SJCRH30 (cell line): ENCODE measurements at regions not wholly inside any gene's neighbourhood (a gene's known extent, or its start where the extent isn't known, plus 50 kb on each side); places are given as distances from the start of the nearest gene placed in this dataset.
"Not testable (repeated sequence)": the region's sequence is repeated elsewhere in the genome, so short reads cannot be mapped to it uniquely, and the experiment has no call there.

Experiments
- DNase-seq, 2 experiments: peaks; one replicate each; pipeline ENCODE4 v3.0.0-alpha.2; 2015 to 2020
- H3K27ac ChIP-seq: fragments of 250-450 bp; sonication (Bioruptor Pico); 2 replicates; pipeline ENCODE4 v1.5.1; 2020; ENCODE audit warnings: mild to moderate bottlenecking, moderate library complexity
- H3K27me3 ChIP-seq: fragments of 250-450 bp; sonication (Bioruptor Pico); 2 replicates; pipeline ENCODE4 v1.5.1; 2020; ENCODE audit warnings: mild to moderate bottlenecking, moderate library complexity
- H3K36me3 ChIP-seq: fragments of 250-450 bp; sonication (Bioruptor Pico); 2 replicates; pipeline ENCODE4 v1.5.1; 2020; ENCODE audit warnings: mild to moderate bottlenecking, moderate library complexity
- H3K4me1 ChIP-seq: fragments of 250-450 bp; sonication (Bioruptor Pico); 2 replicates; pipeline ENCODE4 v1.5.1; 2020; ENCODE audit warnings: mild to moderate bottlenecking, moderate library complexity
- H3K4me3 ChIP-seq: fragments of 250-450 bp; sonication (Bioruptor Pico); 2 replicates; pipeline ENCODE4 v1.5.1; 2020; ENCODE audit warnings: mild to moderate bottlenecking, moderate library complexity
- H3K9me3 ChIP-seq: fragments of 250-450 bp; sonication (Bioruptor Pico); replicated peaks from 2 replicates; pipeline ENCODE4 v1.5.1; 2020; ENCODE audit warnings: mild to moderate bottlenecking, moderate library complexity

GRCh38 chr18:7178568-7178967 lies 52.3 kb upstream of the LRRC30 start:
- H3K4me3 ChIP-seq, H3K9me3 ChIP-seq, H3K27ac ChIP-seq, H3K27me3 ChIP-seq, DNase-seq, H3K36me3 ChIP-seq, H3K4me1 ChIP-seq: not testable (repeated sequence)

- Histone ChIP-seq H3K4me1 (no peaks in the 10 kb centered on the region), H3K36me3 (no peaks in the 10 kb centered on the region), H3K9me3 (no peaks in the 10 kb centered on the region), H3K27me3 (no peaks in the 10 kb centered on the region), H3K27ac (no peak overlapping the region), H3K4me3 (no peak overlapping the region)
- DNase-seq = peak; percentile 34 to 65
Measured at GRCh38 chr18:7177116-7177744, 53.7 kb upstream of the LRRC30 start.

GRCh38 chr18:7174344-7175095 lies 56.4 kb upstream of the LRRC30 start:
- H3K4me3 ChIP-seq = no peak overlapping the region
- no peaks in the 10 kb centered on the region for H3K9me3 ChIP-seq
- peak; percentile 8 to 36 for DNase-seq
- no peaks in the 10 kb centered on the region for H3K4me1 ChIP-seq
- no peaks in the 10 kb centered on the region for H3K27me3 ChIP-seq
- no peak overlapping the region for H3K27ac ChIP-seq
- no peaks in the 10 kb centered on the region for H3K36me3 ChIP-seq

- Histone ChIP-seq H3K27ac (no peak overlapping the region), H3K27me3 (no peaks in the 10 kb centered on the region), H3K9me3 (no peaks in the 10 kb centered on the region), H3K36me3 (no peaks in the 10 kb centered on the region), H3K4me3 (no peak overlapping the region), H3K4me1 (no peaks in the 10 kb centered on the region)
- no peak for DNase-seq
Measured at GRCh38 chr18:7173216-7173615, 55.6 kb upstream of the LAMA1 start.

GRCh38 chr18:7172611-7173010 lies 55.0 kb upstream of the LAMA1 start:
- Histone ChIP-seq H3K9me3 (no peaks in the 10 kb centered on the region), H3K36me3 (no peaks in the 10 kb centered on the region), H3K27me3 (no peaks in the 10 kb centered on the region), H3K4me1 (no peaks in the 10 kb centered on the region), H3K4me3 (no peak overlapping the region), H3K27ac (no peak overlapping the region)
- DNase-seq = no peak

- Histone ChIP-seq H3K27me3 (no peaks in the 10 kb centered on the region), H3K9me3 (no peaks in the 10 kb centered on the region), H3K4me3 (no peak overlapping the region), H3K4me1 (no peaks in the 10 kb centered on the region; the same call in 1 of the 2 replicates), H3K36me3 (no peaks in the 10 kb centered on the region), H3K27ac (no peak overlapping the region)
- DNase-seq = no peak
Measured at GRCh38 chr18:7170292-7170691, 52.7 kb upstream of the LAMA1 start.

GRCh38 chr18:7169601-7170000 lies 52.0 kb upstream of the LAMA1 start:
- Histone ChIP-seq H3K27me3 (no peaks in the 10 kb centered on the region), H3K4me3 (no peak overlapping the region), H3K9me3 (no peaks in the 10 kb centered on the region), H3K36me3 (no peaks in the 10 kb centered on the region), H3K4me1 (no peaks in the 10 kb centered on the region; the same call in 1 of the 2 replicates), H3K27ac (no peak overlapping the region)
- no peak for DNase-seq

- no peak for DNase-seq
- Histone ChIP-seq H3K9me3 (no peaks in the 10 kb centered on the region), H3K27ac (no peak overlapping the region), H3K4me1 (no peaks in the 10 kb centered on the region; the same call in 1 of the 2 replicates), H3K27me3 (no peaks in the 10 kb centered on the region), H3K36me3 (no peaks in the 10 kb centered on the region), H3K4me3 (no peak overlapping the region)
Measured at GRCh38 chr18:7168408-7168807, 50.8 kb upstream of the LAMA1 start.
